ENCODE measurements at regions not wholly inside any gene's neighbourhood (a gene's known extent, or its start where the extent isn't known, plus 50 kb on each side); places are given as distances from the start of the nearest gene placed in this dataset.

DNA sequence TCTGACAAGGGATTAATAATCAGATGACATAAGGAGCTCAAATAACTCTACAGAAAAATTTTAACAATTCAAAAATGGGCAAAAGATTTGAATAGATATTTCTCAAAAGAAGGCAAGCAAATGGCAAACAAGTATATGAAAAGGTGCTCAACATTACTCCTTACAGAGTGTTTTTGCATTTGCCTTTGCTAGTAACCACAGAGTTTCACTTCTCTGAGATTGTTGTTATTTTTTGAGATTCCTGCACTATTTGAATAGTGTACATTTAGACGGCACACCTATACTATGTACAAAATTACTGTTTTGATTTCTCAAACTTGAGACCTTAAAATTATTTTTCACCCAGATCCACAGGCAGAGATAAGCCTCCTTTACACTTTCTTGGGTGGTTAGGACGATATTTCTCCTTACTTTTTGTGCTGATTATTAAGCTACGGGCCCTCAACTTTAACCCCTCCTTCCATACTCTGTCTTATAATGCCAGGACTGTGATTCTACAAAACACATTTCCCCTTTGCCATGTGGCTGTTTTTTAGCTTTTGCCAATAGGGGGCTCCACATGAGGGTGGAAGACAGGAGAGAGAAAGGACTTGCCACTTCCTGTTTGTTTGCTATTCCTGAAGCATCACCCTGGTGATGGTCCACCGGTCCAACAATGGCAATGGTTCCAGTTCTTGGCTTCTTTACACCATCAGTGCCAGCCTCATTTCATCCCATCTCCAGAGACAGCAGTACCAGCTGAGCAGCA lies 65.0 kb upstream of the DAP start:
- TF ChIP-seq ZFX (IDR thresholded peaks at IDR 0.05), result no peak
- TF ChIP-seq, protein P1, sequence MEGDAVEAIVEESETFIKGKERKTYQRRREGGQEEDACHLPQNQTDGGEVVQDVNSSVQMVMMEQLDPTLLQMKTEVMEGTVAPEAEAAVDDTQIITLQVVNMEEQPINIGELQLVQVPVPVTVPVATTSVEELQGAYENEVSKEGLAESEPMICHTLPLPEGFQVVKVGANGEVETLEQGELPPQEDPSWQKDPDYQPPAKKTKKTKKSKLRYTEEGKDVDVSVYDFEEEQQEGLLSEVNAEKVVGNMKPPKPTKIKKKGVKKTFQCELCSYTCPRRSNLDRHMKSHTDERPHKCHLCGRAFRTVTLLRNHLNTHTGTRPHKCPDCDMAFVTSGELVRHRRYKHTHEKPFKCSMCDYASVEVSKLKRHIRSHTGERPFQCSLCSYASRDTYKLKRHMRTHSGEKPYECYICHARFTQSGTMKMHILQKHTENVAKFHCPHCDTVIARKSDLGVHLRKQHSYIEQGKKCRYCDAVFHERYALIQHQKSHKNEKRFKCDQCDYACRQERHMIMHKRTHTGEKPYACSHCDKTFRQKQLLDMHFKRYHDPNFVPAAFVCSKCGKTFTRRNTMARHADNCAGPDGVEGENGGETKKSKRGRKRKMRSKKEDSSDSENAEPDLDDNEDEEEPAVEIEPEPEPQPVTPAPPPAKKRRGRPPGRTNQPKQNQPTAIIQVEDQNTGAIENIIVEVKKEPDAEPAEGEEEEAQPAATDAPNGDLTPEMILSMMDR (conservative IDR thresholded peaks at IDR 0.05), result peak; percentile 20
